ENCODE measurements at regions not wholly inside any gene's neighbourhood (a gene's known extent, or its start where the extent isn't known, plus 50 kb on each side); places are given as distances from the start of the nearest gene placed in this dataset.

GRCh38 chr4:23041501-23041900 lies 348.8 kb downstream of the GBA3 start:
- Mint-ChIP-seq H3K4me3 (no peak overlapping the region), H3K36me3 (no peaks in the 10 kb centered on the region), H3K4me1 (no peaks in the 10 kb centered on the region), H3K9me3 (no peaks in the 10 kb centered on the region), H3K27ac (no peak overlapping the region), H3K27me3 (no peaks in the 10 kb centered on the region)
- POLR2A ChIA-PET: no interaction called here
- ATAC-seq (ENCODE audit: low read depth): no peak
- no peak for DNase-seq

- no peak overlapping the region for H3K27ac Mint-ChIP-seq
- H3K27me3 Mint-ChIP-seq: no peaks in the 10 kb centered on the region
- no peak overlapping the region for H3K4me3 Mint-ChIP-seq
- no peaks in the 10 kb centered on the region for H3K9me3 Mint-ChIP-seq
- no peaks in the 10 kb centered on the region for H3K36me3 Mint-ChIP-seq
- no peaks in the 10 kb centered on the region for H3K4me1 Mint-ChIP-seq
- ATAC-seq (ENCODE audit: low read depth): no peak
- no peak for DNase-seq
- POLR2A ChIA-PET: no interaction called here
Observed at GRCh38 chr4:23040539-23040938, 347.8 kb downstream of the GBA3 start.

GRCh38 chr4:23039818-23040217 lies 347.1 kb downstream of the GBA3 start:
- Mint-ChIP-seq H3K4me1 (no peaks in the 10 kb centered on the region), H3K9me3 (no peaks in the 10 kb centered on the region), H3K4me3 (no peak overlapping the region), H3K27me3 (no peaks in the 10 kb centered on the region), H3K27ac (no peak overlapping the region), H3K36me3 (no peaks in the 10 kb centered on the region)
- ATAC-seq (ENCODE audit: low read depth) (no peak), DNase-seq (no peak)
- POLR2A ChIA-PET: no interaction called here

- Mint-ChIP-seq H3K9me3 (no peaks in the 10 kb centered on the region), H3K4me1 (no peaks in the 10 kb centered on the region), H3K27ac (no peak overlapping the region), H3K27me3 (no peaks in the 10 kb centered on the region), H3K4me3 (no peak overlapping the region), H3K36me3 (no peaks in the 10 kb centered on the region)
- DNase-seq (no peak), ATAC-seq (ENCODE audit: low read depth) (no peak)
- POLR2A ChIA-PET: no interaction called here
Observed at GRCh38 chr4:23038626-23039491, 346.1 kb downstream of the GBA3 start.

- POLR2A ChIA-PET: no interaction called here
- Mint-ChIP-seq H3K36me3 (no peaks in the 10 kb centered on the region), H3K27ac (no peak overlapping the region), H3K27me3 (no peaks in the 10 kb centered on the region), H3K4me1 (no peaks in the 10 kb centered on the region), H3K9me3 (peaks cover 2% of the 10 kb centered on the region), H3K4me3 (no peak overlapping the region)
- DNase-seq: no peak
- no peak for ATAC-seq (ENCODE audit: low read depth)
Observed at GRCh38 chr4:23036921-23037495, 344.3 kb downstream of the GBA3 start.

- Mint-ChIP-seq H3K4me1 (no peaks in the 10 kb centered on the region), H3K27ac (no peak overlapping the region), H3K27me3 (no peaks in the 10 kb centered on the region), H3K9me3 (peaks cover 2% of the 10 kb centered on the region), H3K36me3 (no peaks in the 10 kb centered on the region), H3K4me3 (no peak overlapping the region)
- POLR2A ChIA-PET: no interaction called here
- ATAC-seq (ENCODE audit: low read depth) (no peak), DNase-seq (no peak)
Observed at GRCh38 chr4:23036503-23036902, 343.8 kb downstream of the GBA3 start.

- no peaks in the 10 kb centered on the region for H3K36me3 Mint-ChIP-seq
- H3K4me1 Mint-ChIP-seq: no peaks in the 10 kb centered on the region
- DNase-seq (no peak), ATAC-seq (ENCODE audit: low read depth) (no peak)
- POLR2A ChIA-PET: no interaction called here
- H3K4me3 Mint-ChIP-seq: no peak overlapping the region
- no peaks in the 10 kb centered on the region for H3K27me3 Mint-ChIP-seq
- H3K27ac Mint-ChIP-seq: no peak overlapping the region
- peaks cover 2% of the 10 kb centered on the region for H3K9me3 Mint-ChIP-seq
Observed at GRCh38 chr4:23035521-23036056, 342.9 kb downstream of the GBA3 start.

- POLR2A ChIA-PET: no interaction called here
- no peaks in the 10 kb centered on the region for H3K4me1 Mint-ChIP-seq
- no peaks in the 10 kb centered on the region for H3K36me3 Mint-ChIP-seq
- no peak overlapping the region for H3K4me3 Mint-ChIP-seq
- peaks cover 2% of the 10 kb centered on the region for H3K9me3 Mint-ChIP-seq
- H3K27me3 Mint-ChIP-seq: no peaks in the 10 kb centered on the region
- H3K27ac Mint-ChIP-seq: no peak overlapping the region
- DNase-seq (no peak), ATAC-seq (ENCODE audit: low read depth) (no peak)
Observed at GRCh38 chr4:23034731-23035130, 342.0 kb downstream of the GBA3 start.

- Mint-ChIP-seq H3K9me3 (peaks cover 2% of the 10 kb centered on the region), H3K4me1 (no peaks in the 10 kb centered on the region), H3K27me3 (no peaks in the 10 kb centered on the region), H3K27ac (no peak overlapping the region), H3K4me3 (no peak overlapping the region), H3K36me3 (no peaks in the 10 kb centered on the region)
- DNase-seq: no peak
- ATAC-seq (ENCODE audit: low read depth): no peak
- POLR2A ChIA-PET: no interaction called here
Observed at GRCh38 chr4:23033796-23034195, 341.1 kb downstream of the GBA3 start.

GRCh38 chr4:23028875-23029274 lies 336.1 kb downstream of the GBA3 start:
- no peak overlapping the region for H3K27ac Mint-ChIP-seq
- DNase-seq (no peak), ATAC-seq (ENCODE audit: low read depth) (no peak)
- no peaks in the 10 kb centered on the region for H3K4me1 Mint-ChIP-seq
- H3K9me3 Mint-ChIP-seq: peaks cover 2% of the 10 kb centered on the region
- no peaks in the 10 kb centered on the region for H3K36me3 Mint-ChIP-seq
- no peak overlapping the region for H3K4me3 Mint-ChIP-seq
- POLR2A ChIA-PET: no interaction called here
- H3K27me3 Mint-ChIP-seq: no peaks in the 10 kb centered on the region

- no peak for ATAC-seq (ENCODE audit: low read depth)
- Mint-ChIP-seq H3K9me3 (no peaks in the 10 kb centered on the region), H3K27me3 (no peaks in the 10 kb centered on the region), H3K4me3 (no peak overlapping the region), H3K36me3 (no peaks in the 10 kb centered on the region), H3K27ac (no peak overlapping the region), H3K4me1 (no peaks in the 10 kb centered on the region)
- DNase-seq: no peak
- POLR2A ChIA-PET: no interaction called here
Observed at GRCh38 chr4:23023666-23024065, 330.9 kb downstream of the GBA3 start.

GRCh38 chr4:23023121-23023520 lies 330.4 kb downstream of the GBA3 start:
- DNase-seq: no peak

GRCh38 chr4:23022032-23022431 lies 329.3 kb downstream of the GBA3 start:
- Mint-ChIP-seq H3K27ac (no peak overlapping the region), H3K4me1 (no peaks in the 10 kb centered on the region), H3K4me3 (no peak overlapping the region), H3K27me3 (no peaks in the 10 kb centered on the region), H3K36me3 (no peaks in the 10 kb centered on the region), H3K9me3 (no peaks in the 10 kb centered on the region)
- no peak for DNase-seq
- POLR2A ChIA-PET: no interaction called here
- ATAC-seq (ENCODE audit: low read depth): no peak

More at GRCh38 chr4:23023121-23023520, 330.4 kb downstream of the GBA3 start:
- H3K4me3 Mint-ChIP-seq: no peak overlapping the region
- no peaks in the 10 kb centered on the region for H3K36me3 Mint-ChIP-seq
- POLR2A ChIA-PET: no interaction called here
- no peak overlapping the region for H3K27ac Mint-ChIP-seq
- H3K27me3 Mint-ChIP-seq: no peaks in the 10 kb centered on the region
- no peaks in the 10 kb centered on the region for H3K9me3 Mint-ChIP-seq
- H3K4me1 Mint-ChIP-seq: no peaks in the 10 kb centered on the region
- no peak for ATAC-seq (ENCODE audit: low read depth)

GRCh38 chr4:23021040-23021439 lies 328.3 kb downstream of the GBA3 start:
- DNase-seq (no peak), ATAC-seq (ENCODE audit: low read depth) (no peak)
- no peaks in the 10 kb centered on the region for H3K4me1 Mint-ChIP-seq
- POLR2A ChIA-PET: no interaction called here
- no peaks in the 10 kb centered on the region for H3K9me3 Mint-ChIP-seq
- no peaks in the 10 kb centered on the region for H3K36me3 Mint-ChIP-seq
- no peak overlapping the region for H3K4me3 Mint-ChIP-seq
- H3K27ac Mint-ChIP-seq: no peak overlapping the region
- H3K27me3 Mint-ChIP-seq: no peaks in the 10 kb centered on the region

Data from activated naive CD8-positive, alpha-beta T cell treated with anti-CD3 and anti-CD28 coated beads, Interleukin-2, amount 10 ng/mL, durations not matched to agents 7 days and 5 days (primary cell).